Activated T-cell treated with anti-CD3 and anti-CD28 coated beads, Interleukin-2, amount 50 U/mL, for 24 hours (primary cell): ENCODE measurements at regions not wholly inside any gene's neighbourhood (a gene's known extent, or its start where the extent isn't known, plus 50 kb on each side); places are given as distances from the start of the nearest gene placed in this dataset.

Experiments used
- DNase-seq: peaks from one replicate; pipeline ENCODE4 v3.0.0-alpha.2; 2020
- H3K27ac Mint-ChIP-seq: 2 replicates; pipeline ENCODE4 v1.8.0; 2020; ENCODE audit warnings: mild to moderate bottlenecking, mixed read lengths
- H3K27me3 Mint-ChIP-seq: 2 replicates; pipeline ENCODE4 v1.8.0; 2020; ENCODE audit warnings: mixed read lengths
- H3K36me3 Mint-ChIP-seq: 2 replicates; pipeline ENCODE4 v1.8.0; 2020; ENCODE audit warnings: low read depth, mixed read lengths
- H3K4me1 Mint-ChIP-seq: 2 replicates; pipeline ENCODE4 v1.8.0; 2020; ENCODE audit warnings: low read depth, mixed read lengths
- H3K4me3 Mint-ChIP-seq: 2 replicates; pipeline ENCODE4 v1.8.0; 2020; ENCODE audit warnings: mild to moderate bottlenecking, moderate library complexity, mixed read lengths
- H3K9me3 Mint-ChIP-seq: 2 replicates; pipeline ENCODE4 v1.8.0; 2020; ENCODE audit warnings: mixed read lengths

DNA sequence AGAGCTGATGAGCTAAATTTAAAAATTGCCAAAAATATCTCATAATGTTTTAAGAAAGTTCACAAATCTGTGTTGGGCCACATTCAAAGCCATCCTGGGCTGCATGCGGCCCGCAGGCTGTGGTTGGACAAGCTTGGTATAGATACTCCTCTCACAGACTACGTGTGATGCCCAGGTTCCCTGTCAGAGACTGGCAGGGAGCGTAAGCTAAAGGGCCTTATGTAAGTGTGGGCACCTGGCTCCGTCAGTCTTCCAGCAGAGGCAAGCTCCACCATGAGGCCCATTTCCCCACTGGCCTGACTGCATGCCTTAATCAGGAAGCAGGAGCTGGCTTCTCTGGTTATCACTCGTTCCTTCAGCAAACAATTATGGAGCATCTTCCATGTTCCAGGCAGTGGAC is 200.2 kb downstream of the FOXO1 start:
- no peaks in the 10 kb centered on the region for H3K27me3 Mint-ChIP-seq
- no peak overlapping the region for H3K4me3 Mint-ChIP-seq
- H3K4me1 Mint-ChIP-seq: no peaks in the 10 kb centered on the region
- H3K9me3 Mint-ChIP-seq: no peaks in the 10 kb centered on the region
- no peaks in the 10 kb centered on the region for H3K36me3 Mint-ChIP-seq
- no peak for DNase-seq
- H3K27ac Mint-ChIP-seq: no peak overlapping the region

DNA sequence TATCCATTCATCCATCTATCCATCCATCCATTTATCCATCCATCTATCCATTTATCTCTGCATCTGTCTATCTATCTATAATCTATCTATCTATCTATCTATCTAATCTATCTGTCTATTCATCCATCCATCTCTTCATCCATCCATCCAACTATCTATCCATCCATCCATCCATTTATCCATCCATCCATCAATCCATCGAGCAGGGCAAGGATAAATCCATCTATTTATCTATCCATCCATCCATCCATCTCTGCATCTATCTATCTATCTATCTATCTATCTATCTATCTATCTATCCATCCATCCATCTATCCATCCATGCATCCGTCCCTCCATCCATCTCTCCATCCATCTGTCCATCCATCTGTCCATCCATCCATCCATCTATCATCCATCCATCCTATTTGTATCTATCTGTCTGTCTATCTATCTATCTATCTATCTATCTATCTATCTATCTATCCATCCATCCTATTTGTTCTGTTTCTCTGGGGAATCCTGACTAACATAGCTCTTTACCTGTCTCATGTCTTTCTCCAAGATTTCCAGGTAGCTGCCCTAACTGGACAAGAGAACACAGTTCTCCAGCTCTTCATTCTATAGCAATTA is 198.1 kb downstream of the FOXO1 start:
- Mint-ChIP-seq H3K4me3 (no peak overlapping the region), H3K27me3 (no peaks in the 10 kb centered on the region), H3K27ac (no peak overlapping the region), H3K9me3 (no peaks in the 10 kb centered on the region), H3K36me3 (no peaks in the 10 kb centered on the region), H3K4me1 (peaks cover 13% of the 10 kb centered on the region)
- no peak for DNase-seq

DNA sequence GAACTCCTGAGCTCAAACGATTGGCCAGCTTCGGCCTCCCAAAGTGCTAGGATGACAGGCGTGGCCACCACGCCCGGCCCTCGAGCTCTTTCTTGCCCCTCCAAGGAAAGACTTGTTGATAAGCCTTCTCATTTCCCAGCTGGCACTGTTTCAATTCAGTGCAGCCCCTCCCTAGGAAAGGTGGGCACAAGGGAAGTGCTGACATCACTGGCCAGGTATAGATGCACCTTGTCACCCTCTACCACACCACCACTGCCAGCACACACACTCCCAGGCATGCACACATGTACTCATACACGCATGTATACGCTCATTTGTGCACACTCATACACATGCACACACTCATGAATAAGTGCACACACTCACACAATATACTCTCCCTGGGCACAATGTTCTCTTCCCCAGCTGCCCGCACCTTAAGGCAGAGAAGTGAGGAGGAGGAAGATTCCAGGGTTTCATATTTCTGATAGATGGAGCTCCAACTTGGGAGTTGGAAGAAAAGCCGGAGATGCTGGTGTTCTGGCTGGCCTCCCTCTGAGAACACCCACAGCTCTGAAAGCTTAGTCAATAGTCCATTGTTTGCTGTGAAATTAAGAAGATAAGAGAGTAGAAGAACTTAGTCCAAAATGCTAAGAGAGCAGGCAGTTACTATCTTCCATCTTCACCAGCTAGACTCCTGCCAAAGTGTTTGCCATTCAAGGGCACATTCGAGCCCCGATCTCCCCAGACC is 196.7 kb downstream of the FOXO1 start:
- Mint-ChIP-seq H3K27ac (no peak overlapping the region), H3K27me3 (no peaks in the 10 kb centered on the region), H3K9me3 (no peaks in the 10 kb centered on the region), H3K36me3 (no peaks in the 10 kb centered on the region), H3K4me3 (no peak overlapping the region), H3K4me1 (peaks cover 16% of the 10 kb centered on the region)
- DNase-seq: no peak

DNA sequence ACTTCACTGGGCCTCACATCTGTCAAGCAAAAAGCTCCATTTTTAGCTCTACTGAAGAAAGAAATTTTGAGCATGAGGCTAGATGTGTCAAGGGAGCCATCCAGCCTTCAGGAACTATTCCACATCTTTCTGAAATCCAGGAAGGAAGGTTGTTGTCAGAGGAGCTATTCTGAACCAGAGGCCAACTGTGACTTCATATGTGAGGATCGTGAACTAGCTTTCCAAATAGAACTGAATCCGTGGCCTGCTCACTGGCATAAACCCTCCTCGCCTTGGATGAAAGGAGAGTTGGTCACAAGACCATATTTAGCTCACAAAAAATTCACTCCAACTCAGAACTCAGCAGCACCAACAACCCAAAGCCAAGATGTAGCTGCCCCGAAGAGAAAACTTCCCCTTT is 195.8 kb downstream of the FOXO1 start:
- no peaks in the 10 kb centered on the region for H3K36me3 Mint-ChIP-seq
- H3K9me3 Mint-ChIP-seq: no peaks in the 10 kb centered on the region
- DNase-seq: no peak
- H3K4me1 Mint-ChIP-seq: peaks cover 16% of the 10 kb centered on the region
- H3K4me3 Mint-ChIP-seq: no peak overlapping the region
- H3K27ac Mint-ChIP-seq: no peak overlapping the region
- H3K27me3 Mint-ChIP-seq: no peaks in the 10 kb centered on the region

DNA sequence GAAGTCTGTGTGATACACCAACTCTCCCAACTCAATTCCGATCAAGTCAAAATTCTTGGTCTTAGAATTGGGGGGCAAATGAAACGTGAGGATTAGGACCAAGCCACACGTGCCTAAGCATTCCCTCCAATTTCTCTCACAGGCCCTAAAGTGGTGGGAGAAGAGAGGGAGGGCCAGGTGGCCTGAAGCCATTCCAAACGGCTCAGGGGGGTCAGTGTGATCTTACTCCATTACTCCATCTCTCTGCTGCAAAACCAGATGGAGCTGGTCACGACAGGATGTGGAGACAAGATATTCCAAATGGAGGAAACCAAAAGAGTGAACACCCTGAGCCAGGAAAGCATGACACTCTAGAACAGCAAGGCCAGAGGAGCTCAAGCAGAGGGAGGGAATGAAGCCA is 195.4 kb downstream of the FOXO1 start:
- Mint-ChIP-seq H3K27ac (no peak overlapping the region), H3K4me3 (no peak overlapping the region), H3K27me3 (no peaks in the 10 kb centered on the region), H3K9me3 (no peaks in the 10 kb centered on the region), H3K4me1 (peaks cover 16% of the 10 kb centered on the region), H3K36me3 (no peaks in the 10 kb centered on the region)
- no peak for DNase-seq

- DNase-seq: no peak
- Mint-ChIP-seq H3K4me1 (peaks cover 16% of the 10 kb centered on the region), H3K27me3 (no peaks in the 10 kb centered on the region), H3K27ac (no peak overlapping the region), H3K4me3 (no peak overlapping the region), H3K36me3 (no peaks in the 10 kb centered on the region), H3K9me3 (no peaks in the 10 kb centered on the region)
Measured at GRCh38 chr13:40471911-40472310, 194.5 kb downstream of the FOXO1 start.

DNA sequence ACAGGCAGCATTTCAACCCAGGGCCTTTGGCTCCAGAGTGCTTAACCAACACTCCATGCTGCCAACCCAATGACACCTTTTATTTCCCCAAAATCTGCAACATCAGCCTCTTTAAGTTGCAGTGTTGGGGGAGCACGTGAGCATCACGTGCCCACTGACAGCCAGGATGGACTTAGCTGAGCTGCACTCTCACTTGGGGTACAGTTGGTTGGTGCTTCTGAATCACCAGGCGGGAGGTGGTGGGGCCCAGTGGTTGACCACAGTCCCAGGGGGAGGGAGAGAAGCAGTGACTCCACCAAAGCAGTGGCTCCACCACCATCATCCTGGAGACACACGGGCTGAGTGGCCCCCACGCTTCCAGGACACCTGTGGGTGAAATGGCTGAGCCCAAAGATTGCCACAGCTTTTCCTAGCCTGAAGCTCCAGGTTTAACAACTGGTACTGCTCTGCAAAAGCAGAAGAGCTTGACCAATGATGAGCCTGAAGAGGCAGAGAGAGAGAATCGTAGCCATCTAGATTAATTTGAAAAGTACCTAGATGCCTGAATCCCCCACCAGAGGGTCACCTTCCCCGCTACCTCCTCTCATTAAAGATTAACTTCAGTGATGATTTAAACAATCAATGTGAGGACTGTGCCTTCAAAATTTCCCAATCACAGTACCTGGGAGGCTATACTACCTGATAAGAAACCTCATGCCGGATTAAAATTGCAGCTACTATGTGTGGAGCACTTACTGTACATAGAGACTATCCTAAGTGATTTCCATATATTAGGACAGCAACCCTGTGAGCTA is 193.8 kb downstream of the FOXO1 start:
- Mint-ChIP-seq H3K36me3 (no peaks in the 10 kb centered on the region), H3K9me3 (no peaks in the 10 kb centered on the region), H3K27me3 (no peaks in the 10 kb centered on the region), H3K4me3 (no peak overlapping the region), H3K27ac (no peak overlapping the region), H3K4me1 (peaks cover 17% of the 10 kb centered on the region)
- DNase-seq: no peak

- no peaks in the 10 kb centered on the region for H3K27me3 Mint-ChIP-seq
- H3K27ac Mint-ChIP-seq: no peak overlapping the region
- no peaks in the 10 kb centered on the region for H3K36me3 Mint-ChIP-seq
- peaks cover 30% of the 10 kb centered on the region for H3K4me1 Mint-ChIP-seq
- no peaks in the 10 kb centered on the region for H3K9me3 Mint-ChIP-seq
- DNase-seq: no peak
- no peak overlapping the region for H3K4me3 Mint-ChIP-seq
Measured at GRCh38 chr13:40475617-40476016, 190.8 kb downstream of the FOXO1 start.

DNA sequence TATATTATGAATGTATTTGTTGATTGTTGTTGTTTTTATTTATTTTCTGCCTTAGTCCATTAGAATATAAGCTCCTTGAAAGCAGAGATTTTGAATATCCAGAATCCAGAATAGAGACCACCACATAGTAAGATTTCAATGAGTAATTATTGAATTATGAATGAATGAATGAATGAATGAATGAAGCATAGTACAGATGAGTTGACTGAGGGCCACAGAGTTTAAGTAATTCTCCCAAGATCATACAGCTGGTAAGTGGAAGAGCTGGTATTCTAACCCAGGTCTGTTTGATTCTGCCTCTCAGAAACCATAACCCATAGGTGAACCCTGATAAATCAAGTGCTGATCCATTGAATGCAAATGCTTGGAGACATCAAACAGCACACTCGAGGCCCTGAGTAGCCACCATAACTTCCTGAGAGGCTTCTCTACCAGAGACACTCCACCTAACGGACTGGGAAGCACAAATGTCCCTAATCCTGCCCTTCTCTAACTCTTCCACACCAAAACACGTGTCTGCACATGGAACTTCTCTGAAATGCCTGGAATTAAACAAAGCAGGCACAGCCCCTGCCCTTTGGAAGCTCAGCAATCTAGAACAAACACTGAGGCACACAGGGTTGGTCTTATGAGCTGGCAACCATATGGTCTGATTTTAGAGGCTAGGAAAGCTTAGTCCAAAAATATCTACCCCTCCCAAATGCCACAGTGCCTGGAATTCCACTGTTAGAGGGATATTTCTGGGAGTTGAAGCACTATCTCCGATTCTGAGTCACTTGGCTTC is 190.1 kb downstream of the FOXO1 start:
- no peak for DNase-seq

DNA sequence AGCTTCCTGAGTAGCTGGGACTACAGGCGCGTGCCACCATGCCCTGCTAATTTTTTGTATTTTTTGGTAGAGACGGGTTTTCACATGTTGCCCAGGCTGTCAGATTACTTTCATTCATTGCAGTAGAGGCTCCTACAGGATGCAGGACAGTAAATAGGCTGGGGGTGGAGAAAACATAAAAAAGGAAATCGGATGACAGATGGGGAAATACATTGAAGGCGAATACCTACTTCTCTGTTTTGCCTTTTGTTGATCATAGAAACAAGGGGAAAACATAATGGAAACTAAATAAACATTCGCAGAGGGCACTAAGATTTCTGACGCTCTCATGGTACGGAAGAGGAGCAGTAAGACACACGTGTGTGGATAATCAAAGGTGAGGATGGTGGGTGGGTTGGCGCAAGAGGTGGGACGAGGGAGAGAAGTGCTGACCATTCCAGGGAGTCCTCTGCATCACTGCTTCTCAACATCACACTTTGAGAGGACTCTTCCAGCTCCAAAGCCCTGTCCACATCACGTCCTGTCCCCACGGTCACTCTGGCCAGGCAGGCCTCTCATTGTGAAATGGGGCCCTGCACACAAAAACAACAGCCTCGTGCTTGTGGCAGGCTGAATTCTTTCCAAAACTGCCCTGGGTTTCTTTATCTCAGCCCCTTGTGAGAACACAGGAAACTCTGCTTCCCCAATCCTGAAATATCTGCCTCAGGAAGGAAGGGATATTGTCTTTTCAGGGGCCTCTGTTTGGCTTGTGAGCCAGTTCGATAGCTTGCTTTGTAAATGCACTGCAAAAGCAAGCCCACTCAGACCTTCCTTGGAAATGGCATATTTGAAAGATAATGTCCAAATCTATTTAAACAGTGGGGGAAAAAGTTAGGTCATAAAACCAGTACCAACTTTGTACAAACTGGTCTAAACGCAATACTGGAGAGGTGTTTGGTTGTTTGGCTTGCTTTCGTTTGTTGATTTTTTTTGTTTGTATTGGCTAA is 188.5 kb downstream of the FOXO1 start:
- H3K27ac Mint-ChIP-seq: no peak overlapping the region
- peaks cover 43% of the 10 kb centered on the region for H3K4me1 Mint-ChIP-seq
- no peaks in the 10 kb centered on the region for H3K36me3 Mint-ChIP-seq
- H3K4me3 Mint-ChIP-seq: no peak overlapping the region
- H3K27me3 Mint-ChIP-seq: no peaks in the 10 kb centered on the region
- H3K9me3 Mint-ChIP-seq: no peaks in the 10 kb centered on the region
- DNase-seq: no peak

More for the DNA sequence above, 190.1 kb downstream of the FOXO1 start:
- Mint-ChIP-seq H3K4me1 (peaks cover 38% of the 10 kb centered on the region), H3K27me3 (no peaks in the 10 kb centered on the region), H3K27ac (no peak overlapping the region), H3K36me3 (no peaks in the 10 kb centered on the region), H3K4me3 (no peak overlapping the region), H3K9me3 (no peaks in the 10 kb centered on the region)

- DNase-seq: no peak
- Mint-ChIP-seq H3K27me3 (no peaks in the 10 kb centered on the region), H3K4me3 (no peak overlapping the region), H3K36me3 (no peaks in the 10 kb centered on the region), H3K27ac (no peak overlapping the region), H3K4me1 (peaks cover 46% of the 10 kb centered on the region), H3K9me3 (no peaks in the 10 kb centered on the region)
Measured at GRCh38 chr13:40478775-40479174, 187.7 kb downstream of the FOXO1 start.

GRCh38 chr13:40479196-40479845 is 187.1 kb downstream of the FOXO1 start:
- Mint-ChIP-seq H3K27ac (no peak overlapping the region), H3K36me3 (no peaks in the 10 kb centered on the region), H3K27me3 (no peaks in the 10 kb centered on the region), H3K4me1 (peaks cover 51% of the 10 kb centered on the region), H3K4me3 (no peak overlapping the region), H3K9me3 (no peaks in the 10 kb centered on the region)
- no peak for DNase-seq
